Heart right ventricle (tissue), 16 donors: ENCODE measurements at regions not wholly inside any gene's neighbourhood (a gene's known extent, or its start where the extent isn't known, plus 50 kb on each side); places are given as distances from the start of the nearest gene placed in this dataset.

Experiments used
- ATAC-seq, 8 donors: fragments of 200-7000 bp; cut with Tn5 transposase; one replicate each; pipeline ENCODE4 v1.9.1; 2020; ENCODE audit warnings: mild to moderate bottlenecking in 8 of 8, moderate library complexity in 8 of 8, moderate number of reproducible peaks in 1 of 8
- DNase-seq, 2 donors: peaks; one replicate each; pipeline ENCODE4 v3.0.0-alpha.2; 2020
- H3K27ac ChIP-seq, 10 donors: fragments of 200-600 bp; sonication (generic) in 2 of 10; one replicate each; pipeline versions ENCODE4 v1.5.0 to v1.8.0; 2020 to 2022; ENCODE audit warnings: mild to moderate bottlenecking in 3 of 10
- H3K27me3 ChIP-seq, 7 donors: fragments of 200-600 bp; one replicate each; pipeline ENCODE4 v1.8.0; 2021 to 2022; ENCODE audit warnings: mild to moderate bottlenecking in 2 of 7
- H3K36me3 ChIP-seq, 9 donors: fragments of 200-600 bp; sonication (generic) in 1 of 9; one replicate each; pipeline versions ENCODE4 v1.5.0 to v1.8.0; 2020 to 2022; ENCODE audit warnings: mild to moderate bottlenecking in 2 of 9
- H3K4me1 ChIP-seq, 9 donors: fragments of 200-600 bp; sonication (generic) in 1 of 9; one replicate each; pipeline versions ENCODE4 v1.5.0 to v1.8.0; 2020 to 2022; ENCODE audit warnings: mild to moderate bottlenecking in 4 of 9
- H3K4me3 ChIP-seq, 10 donors: fragments of 200-600 bp; sonication (generic) in 2 of 10; one replicate each; pipeline versions ENCODE4 v1.5.0 to v1.8.0; 2020 to 2022; ENCODE audit warnings: mild to moderate bottlenecking in 7 of 10, moderate library complexity in 2 of 10
- H3K9me3 ChIP-seq, 11 donors: fragments of 200-600 bp in 10 of 11; sonication (generic) in 2 of 11; one replicate each; pipeline versions ENCODE4 v1.5.0 to v1.8.0; 2013 to 2022; ENCODE audit warnings: mild to moderate bottlenecking in 2 of 11, control low read depth in 1 of 11, moderate library complexity in 1 of 11
- WGBS, 2 donors: extraction: QIAGEN DNeasy Blood & Tissue Kit; methylation state at CpG; one replicate each; pipeline ENCODE4 v1.1.7; 2013; ENCODE audit warnings: inconsistent platforms in 1 of 2; 5-methylcytosine and 5-hydroxymethylcytosine counted together
- intact Hi-C, 10 donors: fragments of 100-400 bp; cut with DNase I; formaldehyde crosslinking; loops; one replicate each; pipeline versions ENCODE4 v1.11.1 to v1.14.2; 2022
- TF ChIP-seq, protein P1 (sequence below), 9 donors: fragments of 200-600 bp; sonication (generic) in 2 of 9; IDR thresholded peaks; one replicate each; pipeline versions ENCODE4 v1.5.0 to v1.8.0; 2021 to 2022; ENCODE audit warnings: antibody characterized with exemption in 9 of 9, mild to moderate bottlenecking in 5 of 9, moderate library complexity in 1 of 9
- donor health status: Arrhythmogenic right ventricular cardiomyopathy.
- donor health status: ischemic (EF 13 %, LVEDD 7.1; RV severe dilation, severe dysfunction).
- donor health status: healthy with polysubstance abuse.
- donor health status: DM: no; HTN: yes; CAD: no.
- donor health status: DM: no; HTN: no; CAD: no.
- donor health status: ischemic (EF 25% LVEDD 6.9; RV normal size, moderate dysfunction).
- donor health status: ischemic (EF 25% LVEDD 5.7; RV mildly dilated, moderate dysfunction).
- donor health status: healthy.
- donor health status: DM: yes; HTN: yes; CAD: no.
- donor health status: Ischemic cardiomyopathy.
- donor health status: ischemic (EF 35%, LVEDD 5.7; RV mildly dilated, moderate dysfunction).
- donor health status: nonischemic (EF 11% LVEDD 7.7; RV severe dilation, severe dysfunction).
- donor health status: DM: yes; HTN: yes; CAD: no.
- donor health status: PGD.
- donor health status: ischemic (EF 29% LVEDD 5.4; RV normal size, mild dysfunction).
- donor health status: nonischemic (EF 23%, LVEDD 6.1; RV moderate dilation, normal function).

DNA sequence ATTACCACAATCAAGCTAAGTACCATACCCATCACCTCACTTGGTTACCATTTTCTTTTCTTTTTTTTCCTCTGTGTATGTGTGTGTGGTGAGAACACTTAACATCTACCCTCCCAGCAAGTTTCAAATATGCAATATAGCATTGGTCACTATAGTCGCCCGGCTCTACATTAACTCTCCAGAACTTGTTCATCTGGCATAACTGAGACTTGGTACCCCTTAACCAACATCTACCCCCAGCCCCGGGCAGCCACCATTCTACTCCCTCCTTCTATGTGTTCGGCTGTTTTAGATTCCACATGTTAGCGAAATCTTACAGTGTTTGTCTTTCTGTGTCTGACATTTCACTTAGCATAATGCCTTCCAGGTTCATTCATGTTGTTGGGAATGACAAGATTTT lies 89.0 kb upstream of the TOP1 start:
- ATAC-seq (no peak), DNase-seq (no peak)
- Histone ChIP-seq H3K36me3 (no peaks in the 10 kb centered on the region), H3K27ac (no peak overlapping the region), H3K27me3 (peaks cover 0 to 4% (median 0%) of the 10 kb centered on the region in 7 donors), H3K4me3 (no peak overlapping the region), H3K9me3 (no peaks in the 10 kb centered on the region), H3K4me1 (peaks cover 0 to 5% (median 0%) of the 10 kb centered on the region in 9 donors)
- TF ChIP-seq, protein P1, sequence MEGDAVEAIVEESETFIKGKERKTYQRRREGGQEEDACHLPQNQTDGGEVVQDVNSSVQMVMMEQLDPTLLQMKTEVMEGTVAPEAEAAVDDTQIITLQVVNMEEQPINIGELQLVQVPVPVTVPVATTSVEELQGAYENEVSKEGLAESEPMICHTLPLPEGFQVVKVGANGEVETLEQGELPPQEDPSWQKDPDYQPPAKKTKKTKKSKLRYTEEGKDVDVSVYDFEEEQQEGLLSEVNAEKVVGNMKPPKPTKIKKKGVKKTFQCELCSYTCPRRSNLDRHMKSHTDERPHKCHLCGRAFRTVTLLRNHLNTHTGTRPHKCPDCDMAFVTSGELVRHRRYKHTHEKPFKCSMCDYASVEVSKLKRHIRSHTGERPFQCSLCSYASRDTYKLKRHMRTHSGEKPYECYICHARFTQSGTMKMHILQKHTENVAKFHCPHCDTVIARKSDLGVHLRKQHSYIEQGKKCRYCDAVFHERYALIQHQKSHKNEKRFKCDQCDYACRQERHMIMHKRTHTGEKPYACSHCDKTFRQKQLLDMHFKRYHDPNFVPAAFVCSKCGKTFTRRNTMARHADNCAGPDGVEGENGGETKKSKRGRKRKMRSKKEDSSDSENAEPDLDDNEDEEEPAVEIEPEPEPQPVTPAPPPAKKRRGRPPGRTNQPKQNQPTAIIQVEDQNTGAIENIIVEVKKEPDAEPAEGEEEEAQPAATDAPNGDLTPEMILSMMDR (IDR thresholded peaks at IDR 0.05), result no peak
- intact Hi-C loops, result loop anchor here in 6 of 10 donors (10.0 kb wide), 4 partner anchors 135 to 205 kb away; no protein-coding TSS in a partner anchor
- 96 to 97% methylated on average over 5 of the region's 5 CpGs for whole genome bisulfite sequencing, 2 donors

DNA sequence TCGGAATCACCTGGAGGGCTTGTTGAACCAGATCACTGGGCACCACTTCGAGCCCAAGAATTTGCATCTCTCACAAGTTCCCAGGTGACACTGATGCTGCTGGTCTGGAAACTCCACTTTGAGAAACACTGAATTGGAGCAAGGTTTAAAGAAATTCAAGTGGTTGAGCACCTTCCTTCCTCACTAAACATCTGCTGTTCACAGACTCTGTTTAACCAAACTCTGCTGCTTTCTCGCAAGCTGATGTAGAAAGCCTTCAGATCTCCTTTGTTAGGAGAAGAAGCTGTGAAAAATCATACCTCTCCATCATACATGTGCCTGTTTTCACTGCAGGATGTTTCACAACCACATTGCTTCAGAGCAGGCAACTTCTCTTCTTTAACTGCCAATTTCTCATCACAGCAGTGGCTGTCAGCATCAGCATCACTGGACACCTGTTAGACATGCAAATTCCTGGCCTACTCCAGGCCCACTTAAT lies 87.5 kb upstream of the TOP1 start:
- Histone ChIP-seq H3K4me1 (peaks cover 0 to 5% (median 0%) of the 10 kb centered on the region in 9 donors), H3K27me3 (peaks cover 0 to 4% (median 0%) of the 10 kb centered on the region in 7 donors), H3K36me3 (no peaks in the 10 kb centered on the region), H3K4me3 (no peak overlapping the region), H3K27ac (no peak overlapping the region), H3K9me3 (no peaks in the 10 kb centered on the region)
- intact Hi-C loops, result loop anchor here in 6 of 10 donors (10.0 kb wide), 4 partner anchors 136 to 206 kb away; no protein-coding TSS in a partner anchor
- TF ChIP-seq, protein P1 (IDR thresholded peaks at IDR 0.05), result no peak
- 80 to 96% methylated on average over 3 of the region's 3 CpGs for WGBS, 2 donors
- DNase-seq (no peak), ATAC-seq (no peak)

DNA sequence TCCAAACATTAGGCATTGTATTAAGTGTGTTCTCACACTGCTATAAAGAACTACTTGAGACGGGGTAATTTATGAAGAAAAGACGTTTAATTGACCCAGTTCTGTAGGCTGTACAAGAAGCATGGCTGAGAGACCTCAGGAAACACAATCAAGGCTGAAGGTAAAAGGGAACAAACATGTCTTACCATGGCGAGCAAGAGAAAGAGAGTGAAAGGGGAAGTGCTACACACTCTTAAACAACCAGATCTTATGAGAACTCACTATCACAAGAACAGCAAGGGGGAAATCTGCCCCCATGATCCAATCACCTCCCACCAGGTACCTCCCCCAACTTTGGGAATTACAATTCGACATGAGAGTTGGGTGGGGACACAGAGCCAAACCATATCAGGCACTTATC lies 86.6 kb upstream of the TOP1 start:
- H3K36me3 ChIP-seq, result no peaks in the 10 kb centered on the region
- no peak for DNase-seq

DNA sequence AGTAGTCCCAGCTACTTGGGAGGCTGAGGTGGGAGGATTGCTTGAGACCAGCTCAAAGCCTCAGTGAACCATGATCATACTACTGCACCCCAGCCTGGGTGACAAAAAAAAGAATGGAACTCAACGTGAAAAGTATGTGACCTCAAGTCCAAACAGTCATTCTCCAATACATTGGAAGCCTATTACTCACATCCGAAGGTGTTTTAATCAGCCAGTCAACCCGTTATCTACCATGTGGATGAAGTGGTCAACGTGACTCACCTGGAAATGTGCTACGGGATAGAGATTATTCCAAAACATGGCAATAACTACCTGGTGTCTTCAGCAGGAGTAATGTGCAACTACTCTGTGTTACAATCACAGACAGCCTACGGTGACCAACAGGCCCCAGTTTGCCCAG lies 85.8 kb upstream of the TOP1 start:
- 90% methylated on average over 6 of the region's 6 CpGs for WGBS, 2 donors
- ATAC-seq (no peak), DNase-seq (no peak)
- Histone ChIP-seq H3K27me3 (peaks cover 0 to 10% (median 0%) of the 10 kb centered on the region in 7 donors), H3K27ac (no peak overlapping the region), H3K36me3 (no peaks in the 10 kb centered on the region), H3K9me3 (no peaks in the 10 kb centered on the region), H3K4me1 (peaks cover 0 to 5% (median 0%) of the 10 kb centered on the region in 9 donors), H3K4me3 (no peak overlapping the region)
- intact Hi-C loops, result loop anchor here in 6 of 10 donors (10.0 kb wide), 4 partner anchors 138 to 208 kb away; no protein-coding TSS in a partner anchor
- TF ChIP-seq, protein P1 (IDR thresholded peaks at IDR 0.05), result no peak

More for the DNA sequence above, 86.6 kb upstream of the TOP1 start:
- intact Hi-C loops, result loop anchor here in 6 of 10 donors (10.0 kb wide), 4 partner anchors 137 to 207 kb away; no protein-coding TSS in a partner anchor
- peaks cover 0 to 10% (median 0%) of the 10 kb centered on the region in 7 donors for H3K27me3 ChIP-seq
- WGBS, 2 donors, result 78 to 81% methylated on average over 4 of the region's 4 CpGs
- TF ChIP-seq, protein P1 (IDR thresholded peaks at IDR 0.05), result no peak
- H3K4me3 ChIP-seq, result no peak overlapping the region
- no peak overlapping the region for H3K27ac ChIP-seq
- H3K4me1 ChIP-seq, result peaks cover 0 to 5% (median 0%) of the 10 kb centered on the region in 9 donors
- no peaks in the 10 kb centered on the region for H3K9me3 ChIP-seq
- no peak for ATAC-seq
